OCI-LY7 (cell line): ENCODE measurements at regions not wholly inside any gene's neighbourhood (a gene's known extent, or its start where the extent isn't known, plus 50 kb on each side); places are given as distances from the start of the nearest gene placed in this dataset.

Experiments
- BruUV-seq: library from RNA; stranded (reverse); fragments of 400-500 nt; replicated peaks from 2 replicates; lab custom pipeline; 2021; lab: Mats Ljungman, UMichigan
- CTCF ChIA-PET: fragments of 300-600 bp; sonication (Branson Sonifier 250); formaldehyde crosslinking; loops from one replicate; lab custom pipeline; 2022; ENCODE audit warnings: antibody characterized with exemption; ENCODE audit not compliant: unreplicated experiment; lab: Charles Lee
- POLR2A ChIA-PET: fragments of 300-600 bp; sonication (Branson Sonifier 250); formaldehyde crosslinking; loops from one replicate; lab custom pipeline; 2022; ENCODE audit warnings: antibody characterized with exemption; lab: Charles Lee
- DNase-seq: peaks from one replicate; pipeline ENCODE4 v3.0.0-alpha.2; 2015; ENCODE audit warnings: low spot score
- H2AFZ ChIP-seq: fragments of 200-600 bp; sonication (generic), shearing (Covaris generic); 2 replicates; pipeline ENCODE4 v1.6.1; 2014; ENCODE audit warnings: mild to moderate bottlenecking, antibody characterized with exemption, low read length, moderate library complexity
- H3K27ac ChIP-seq: fragments of 200-600 bp; sonication (generic); 2 replicates; pipeline ENCODE4 v1.5.1; 2014; ENCODE audit warnings: mixed run types, low read depth, mild to moderate bottlenecking, moderate library complexity, low read length, inconsistent platforms; ENCODE audit not compliant: poor library complexity, severe bottlenecking
- H3K36me3 ChIP-seq: fragments of 200-600 bp; sonication (generic); 2 replicates; pipeline ENCODE4 v1.6.1; 2014; ENCODE audit warnings: mild to moderate bottlenecking, antibody characterized with exemption, low read length, moderate library complexity, mixed read lengths; ENCODE audit not compliant: insufficient read depth
- H3K4me1 ChIP-seq: fragments of 200-600 bp; sonication (generic); 2 replicates; pipeline ENCODE4 v1.5.1; 2014; ENCODE audit warnings: mild to moderate bottlenecking, low read length; ENCODE audit not compliant: insufficient read depth, poor library complexity, severe bottlenecking
- H3K4me2 ChIP-seq: fragments of 200-600 bp; sonication (generic); 2 replicates; pipeline ENCODE4 v1.6.1; 2014; ENCODE audit warnings: mild to moderate bottlenecking, low read length
- H3K4me3 ChIP-seq: fragments of 200-600 bp; sonication (generic); 2 replicates; pipeline ENCODE4 v1.5.1; 2014; ENCODE audit warnings: mild to moderate bottlenecking, low read depth, low read length; ENCODE audit not compliant: poor library complexity, severe bottlenecking
- H3K79me2 ChIP-seq: fragments of 200-600 bp; sonication (generic); 2 replicates; pipeline ENCODE4 v1.6.1; 2016; ENCODE audit warnings: low read depth, mild to moderate bottlenecking, low read length, moderate library complexity, mixed read lengths; ENCODE audit not compliant: insufficient read depth
- H3K9me2 ChIP-seq: fragments of 200-600 bp; sonication (generic); 2 replicates; pipeline ENCODE4 v1.6.1; 2016; ENCODE audit warnings: mild to moderate bottlenecking, low read length, mixed read lengths; ENCODE audit not compliant: insufficient read depth
- H3K9me3 ChIP-seq: fragments of 200-600 bp; sonication (generic); 2 replicates; pipeline ENCODE4 v1.6.1; 2014; ENCODE audit warnings: mild to moderate bottlenecking, mixed run types, low read length, mixed read lengths
- H4K20me1 ChIP-seq: fragments of 200-600 bp; sonication (generic); 2 replicates; pipeline ENCODE4 v1.6.1; 2014; ENCODE audit warnings: mild to moderate bottlenecking, antibody characterized with exemption, low read length, moderate library complexity, mixed read lengths; ENCODE audit not compliant: insufficient read depth
- EZH2phosphoT487 ChIP-seq: fragments of 200-600 bp; sonication (generic); IDR thresholded peaks from 2 replicates; pipeline ENCODE4 v1.6.1; 2018; ENCODE audit warnings: low read depth, borderline replicate concordance, mild to moderate bottlenecking, mixed run types, antibody characterized with exemption, low read length, moderate library complexity, mixed read lengths
- intact Hi-C: fragments of 100-400 bp; cut with micrococcal nuclease; formaldehyde crosslinking; loops from one replicate; pipeline ENCODE4 v1.10.0; 2022; ENCODE audit not compliant: unreplicated experiment
- TF ChIP-seq, protein P1 (sequence below): fragments of 200-600 bp; sonication (generic); conservative IDR thresholded peaks from 2 replicates; pipeline ENCODE4 v1.5.1; 2014; ENCODE audit warnings: mild to moderate bottlenecking, antibody characterized with exemption, low read length, moderate library complexity, mixed read lengths

DNA sequence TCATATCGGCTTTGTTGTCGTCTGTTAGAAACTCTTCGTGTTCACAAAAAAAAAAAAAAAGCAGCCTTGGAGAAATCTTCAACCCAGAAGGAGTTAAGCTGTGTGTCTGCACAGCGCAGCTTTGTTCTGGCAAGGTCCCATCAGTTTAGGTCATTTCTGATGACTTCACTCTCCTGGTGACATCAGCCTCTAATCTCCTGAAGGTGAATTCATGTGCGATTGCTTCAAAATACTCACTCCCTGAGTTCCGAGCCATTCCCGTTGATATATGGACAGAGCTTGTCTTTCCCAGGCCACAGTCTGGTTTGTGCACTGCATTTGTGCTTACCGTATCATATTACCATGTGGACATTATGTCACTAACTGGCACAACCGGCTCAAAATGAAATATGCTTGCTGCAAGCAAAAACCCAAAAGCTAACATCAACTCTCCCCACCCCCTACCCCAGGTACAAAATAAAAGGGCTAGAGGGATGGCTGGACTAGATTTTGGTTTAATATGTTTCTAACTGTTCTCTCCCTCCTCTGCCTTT, 342.4 kb downstream of the KCNRG start:
- TF ChIP-seq EZH2phosphoT487 = no peak
- TF ChIP-seq, protein P1, sequence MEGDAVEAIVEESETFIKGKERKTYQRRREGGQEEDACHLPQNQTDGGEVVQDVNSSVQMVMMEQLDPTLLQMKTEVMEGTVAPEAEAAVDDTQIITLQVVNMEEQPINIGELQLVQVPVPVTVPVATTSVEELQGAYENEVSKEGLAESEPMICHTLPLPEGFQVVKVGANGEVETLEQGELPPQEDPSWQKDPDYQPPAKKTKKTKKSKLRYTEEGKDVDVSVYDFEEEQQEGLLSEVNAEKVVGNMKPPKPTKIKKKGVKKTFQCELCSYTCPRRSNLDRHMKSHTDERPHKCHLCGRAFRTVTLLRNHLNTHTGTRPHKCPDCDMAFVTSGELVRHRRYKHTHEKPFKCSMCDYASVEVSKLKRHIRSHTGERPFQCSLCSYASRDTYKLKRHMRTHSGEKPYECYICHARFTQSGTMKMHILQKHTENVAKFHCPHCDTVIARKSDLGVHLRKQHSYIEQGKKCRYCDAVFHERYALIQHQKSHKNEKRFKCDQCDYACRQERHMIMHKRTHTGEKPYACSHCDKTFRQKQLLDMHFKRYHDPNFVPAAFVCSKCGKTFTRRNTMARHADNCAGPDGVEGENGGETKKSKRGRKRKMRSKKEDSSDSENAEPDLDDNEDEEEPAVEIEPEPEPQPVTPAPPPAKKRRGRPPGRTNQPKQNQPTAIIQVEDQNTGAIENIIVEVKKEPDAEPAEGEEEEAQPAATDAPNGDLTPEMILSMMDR = no peak
- Histone ChIP-seq H2AFZ (no peak overlapping the region), H3K79me2 (no peaks in the 10 kb centered on the region), H3K4me1 (peaks cover 38% of the 10 kb centered on the region), H3K36me3 (no peaks in the 10 kb centered on the region), H3K4me2 (no peak overlapping the region), H4K20me1 (no peaks in the 10 kb centered on the region), H3K27ac (no peak overlapping the region), H3K9me2 (no peaks in the 10 kb centered on the region), H3K9me3 (no peaks in the 10 kb centered on the region), H3K4me3 (no peak overlapping the region)
- ChIA-PET CTCF (no interaction called here), POLR2A (interaction anchor here (0.7 to 1.5 kb wide), 3 partner anchors 8 to 238 kb away, joined by 3 read pairs; no protein-coding TSS in a partner anchor)
- no TSS peak for BruUV-seq
- intact Hi-C loops = no loop called here
- no peak for DNase-seq

DNA sequence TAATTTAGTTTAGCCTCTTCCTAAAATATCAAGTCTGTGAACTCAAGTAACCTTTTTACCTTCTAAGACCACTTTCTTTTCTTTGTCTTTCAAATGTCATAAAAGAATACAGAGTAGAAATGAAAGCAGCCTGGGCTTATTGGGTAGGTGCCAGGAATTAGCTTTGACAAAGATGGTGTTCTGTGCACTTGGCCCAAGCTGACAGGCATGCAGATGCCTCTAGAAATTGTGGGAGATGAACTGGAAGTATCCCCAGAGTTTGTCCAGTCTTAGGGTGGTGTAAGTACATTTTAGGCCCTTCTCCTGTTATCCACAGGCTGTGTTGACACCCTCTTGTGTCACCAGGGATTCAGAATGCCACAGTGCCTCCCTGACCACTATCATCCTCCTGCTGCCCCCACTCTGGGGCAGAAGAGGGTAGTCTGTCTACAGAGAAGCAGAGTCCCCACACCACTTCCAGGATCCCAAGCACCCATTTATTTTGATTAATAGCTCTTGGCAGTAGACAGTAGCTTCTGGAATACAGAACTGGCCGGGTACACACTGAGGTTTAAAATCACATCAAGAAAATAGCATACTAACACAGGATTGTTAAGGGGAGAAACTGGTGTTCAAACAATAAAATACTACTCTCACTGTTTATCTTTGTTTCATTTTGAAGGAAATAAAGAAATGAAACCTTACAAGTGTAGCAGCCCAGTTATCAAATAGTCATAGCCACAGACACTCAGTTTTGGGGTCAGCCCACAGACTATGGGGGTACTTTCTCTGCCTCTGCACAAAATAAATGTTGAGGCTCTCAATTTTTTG, 343.2 kb downstream of the KCNRG start:
- ChIA-PET CTCF (no interaction called here), POLR2A (interaction anchor here (0.6 to 2.5 kb wide), 8 partner anchors 7 to 608 kb away, joined by 3 to 10 read pairs (median 3); no protein-coding TSS in a partner anchor)
- no peaks in the 10 kb centered on the region for H3K9me3 ChIP-seq
- H3K79me2 ChIP-seq = no peaks in the 10 kb centered on the region
- H3K4me3 ChIP-seq = no peak overlapping the region
- BruUV-seq = no TSS peak
- intact Hi-C loops = no loop called here
- DNase-seq = no peak
- H4K20me1 ChIP-seq = no peaks in the 10 kb centered on the region
- H3K4me2 ChIP-seq = peak overlapping the region; percentile 45
- peaks cover 38% of the 10 kb centered on the region for H3K4me1 ChIP-seq
- TF ChIP-seq EZH2phosphoT487 = no peak
- TF ChIP-seq, protein P1 = no peak
- no peak overlapping the region for H3K27ac ChIP-seq
- H3K9me2 ChIP-seq = no peaks in the 10 kb centered on the region
- H2AFZ ChIP-seq = peak overlapping the region; percentile 53; the same call in 1 of the 2 replicates
- no peaks in the 10 kb centered on the region for H3K36me3 ChIP-seq

DNA sequence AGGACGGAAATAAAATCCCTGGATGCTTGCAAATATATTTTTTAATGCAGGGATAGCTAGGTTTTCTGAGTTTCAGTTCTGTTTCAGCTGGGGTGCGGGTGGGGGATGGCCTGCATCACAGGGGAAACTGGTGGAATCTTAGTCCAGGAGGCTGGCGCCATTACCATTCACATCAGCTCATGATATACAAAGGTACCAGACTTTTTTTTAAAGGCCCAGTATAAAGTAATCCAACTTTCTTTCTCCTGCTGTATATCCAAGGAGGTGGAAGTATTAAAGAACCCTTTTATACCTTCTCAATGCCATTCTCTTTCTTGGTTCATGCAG, 343.8 kb downstream of the KCNRG start:
- no peak for TF ChIP-seq EZH2phosphoT487
- TF ChIP-seq, protein P1 = no peak
- DNase-seq = no peak
- Histone ChIP-seq H3K4me2 (peak overlapping the region; percentile 45), H3K4me1 (peaks cover 35% of the 10 kb centered on the region), H3K36me3 (no peaks in the 10 kb centered on the region), H3K4me3 (no peak overlapping the region), H2AFZ (peak overlapping the region; percentile 53; the same call in 1 of the 2 replicates), H3K9me3 (no peaks in the 10 kb centered on the region), H3K27ac (no peak overlapping the region), H3K79me2 (no peaks in the 10 kb centered on the region), H4K20me1 (no peaks in the 10 kb centered on the region), H3K9me2 (no peaks in the 10 kb centered on the region)
- ChIA-PET POLR2A (interaction anchor here (0.6 to 2.5 kb wide), 8 partner anchors 9 to 607 kb away, joined by 3 to 10 read pairs (median 4); no protein-coding TSS in a partner anchor), CTCF (no interaction called here)
- intact Hi-C loops = no loop called here
- no TSS peak for BruUV-seq
